ENCODE measurements at regions not wholly inside any gene's neighbourhood (a gene's known extent, or its start where the extent isn't known, plus 50 kb on each side); places are given as distances from the start of the nearest gene placed in this dataset.

DNA sequence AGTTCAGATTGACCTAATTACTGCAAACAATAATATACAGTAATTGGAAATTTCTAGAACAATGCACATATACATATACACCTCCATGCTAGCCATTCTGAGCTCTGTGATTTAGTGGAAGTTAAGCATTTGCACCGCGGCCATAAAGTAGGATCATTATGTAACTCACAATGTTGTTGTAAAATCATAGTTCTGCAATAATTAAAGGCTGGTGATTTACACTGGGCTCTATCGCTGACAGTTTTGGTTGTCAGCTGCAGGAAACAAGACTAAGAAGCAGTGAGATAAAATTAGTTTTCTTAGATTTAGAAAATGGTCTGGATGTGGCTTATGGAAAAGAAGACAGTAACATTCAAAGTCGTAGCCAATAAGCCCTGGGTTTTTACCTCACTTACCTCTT lies 776.3 kb downstream of the TMEM121 start:
- TF ChIP-seq, protein P1, sequence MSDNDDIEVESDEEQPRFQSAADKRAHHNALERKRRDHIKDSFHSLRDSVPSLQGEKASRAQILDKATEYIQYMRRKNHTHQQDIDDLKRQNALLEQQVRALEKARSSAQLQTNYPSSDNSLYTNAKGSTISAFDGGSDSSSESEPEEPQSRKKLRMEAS (IDR thresholded peaks at IDR 0.05; ENCODE audit: insufficient read depth, insufficient read length): no peak
- TF ChIP-seq EZH2 (IDR thresholded peaks at IDR 0.05; ENCODE audit: borderline replicate concordance, low read depth, low read length, severe bottlenecking) (no peak), GATA2 (IDR thresholded peaks at IDR 0.05; ENCODE audit: insufficient read depth, insufficient read length, low read depth, low read length) (no peak), FOS (IDR thresholded peaks at IDR 0.05; ENCODE audit: borderline replicate concordance, insufficient read depth, low read length) (no peak), POLR2AphosphoS5 (IDR thresholded peaks at IDR 0.05; ENCODE audit: insufficient read depth, low read depth, low read length) (no peak), POLR2A (IDR thresholded peaks at IDR 0.05; ENCODE audit: low read depth, low read length) (no peak), CTCF (IDR thresholded peaks at IDR 0.05; ENCODE audit: extremely low read depth in 1 of 2, insufficient read depth in 1 of 2, low read depth in 1 of 2, low read length in 2 of 2) (no peak), MYC (IDR thresholded peaks at IDR 0.05; ENCODE audit: low read depth, low read length) (no peak)
- no peak overlapping the region for H3K9ac ChIP-seq (replicated peaks; ENCODE audit: extremely low read depth, insufficient read depth, low read length)
- no peaks in the 10 kb centered on the region for H3K9me1 ChIP-seq (replicated peaks; ENCODE audit: control insufficient read depth, extremely low read depth, insufficient read depth, low read length)
- no peaks in the 10 kb centered on the region for H3K79me2 ChIP-seq (ENCODE audit: control insufficient read depth, insufficient read depth, low read length)
- H4K20me1 ChIP-seq (replicated peaks; ENCODE audit: control insufficient read depth, extremely low read depth, insufficient read depth, low read length): no peaks in the 10 kb centered on the region
- H2AFZ ChIP-seq (ENCODE audit: low read depth, low read length): no peak overlapping the region
- no peak overlapping the region for H3K27ac ChIP-seq (ENCODE audit: insufficient read depth, low read depth, low read length)
- POLR2A ChIA-PET: no interaction called here
- CTCF ChIA-PET: no interaction called here
- dilution Hi-C loops (cut with MboI; ENCODE audit: extremely low pct_ligation_motif_present, low sequenced_read_pairs): no loop called here
- H3K9me3 ChIP-seq (replicated peaks; ENCODE audit: control insufficient read depth, insufficient read depth, low read length): no peaks in the 10 kb centered on the region
- H3K4me3 ChIP-seq (replicated peaks in 1 of 3; ENCODE audit: insufficient read depth in 1 of 3, low read depth in 1 of 3, low read length in 3 of 3): no peak overlapping the region
- H3K36me3 ChIP-seq (ENCODE audit: control insufficient read depth in 2 of 2, extremely low read depth in 1 of 2, insufficient read depth in 2 of 2, low read length in 2 of 2): no peaks in the 10 kb centered on the region
- no peak for DNase-seq (ENCODE audit: low read depth, low spot score)
- BruUV-seq (replicated peaks): no TSS peak
- H3K27me3 ChIP-seq (ENCODE audit: control insufficient read depth in 2 of 2, insufficient read depth in 2 of 2, low read length in 2 of 2): no peaks in the 10 kb centered on the region
- no peak for FAIRE-seq
- no peak overlapping the region for H3K4me2 ChIP-seq (ENCODE audit: insufficient read depth, low read length)
- no peaks in the 10 kb centered on the region for H3K4me1 ChIP-seq (ENCODE audit: control insufficient read depth, extremely low read depth, insufficient read depth, low read length)
- intact Hi-C loops (cut with micrococcal nuclease): no loop called here

Measured in endothelial cell of umbilical vein (primary cell).